ENCODE measurements at regions not wholly inside any gene's neighbourhood (a gene's known extent, or its start where the extent isn't known, plus 50 kb on each side); places are given as distances from the start of the nearest gene placed in this dataset.
"Not testable (repeated sequence)": the region's sequence is repeated elsewhere in the genome, so short reads cannot be mapped to it uniquely, and the experiment has no call there.

GRCh38 chr15:35926007-35926380, 380.0 kb upstream of the DPH6 start:
- no peak for DNase-seq (ENCODE audit: low read depth in 3 of 3)

DNA sequence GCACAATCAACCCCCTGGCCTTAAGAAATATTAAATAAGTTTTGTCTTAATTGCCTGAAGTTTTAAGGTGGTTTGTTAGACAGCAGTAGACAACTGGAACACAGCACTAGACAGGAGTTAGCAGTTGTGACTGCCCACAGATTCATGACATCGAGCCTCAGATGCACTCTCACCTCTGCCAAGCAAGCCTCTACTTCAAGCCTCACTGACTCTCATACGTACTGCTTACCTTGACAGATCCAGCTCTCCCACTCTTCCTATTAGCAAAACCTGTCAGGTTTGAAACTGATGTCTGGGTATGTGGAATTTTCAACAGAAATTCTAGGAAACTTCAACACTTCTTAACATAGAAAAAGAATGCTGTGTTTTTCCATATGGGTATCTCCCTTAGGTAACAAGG, 382.9 kb upstream of the DPH6 start:
- no peak for DNase-seq (ENCODE audit: low read depth in 3 of 3)

DNA sequence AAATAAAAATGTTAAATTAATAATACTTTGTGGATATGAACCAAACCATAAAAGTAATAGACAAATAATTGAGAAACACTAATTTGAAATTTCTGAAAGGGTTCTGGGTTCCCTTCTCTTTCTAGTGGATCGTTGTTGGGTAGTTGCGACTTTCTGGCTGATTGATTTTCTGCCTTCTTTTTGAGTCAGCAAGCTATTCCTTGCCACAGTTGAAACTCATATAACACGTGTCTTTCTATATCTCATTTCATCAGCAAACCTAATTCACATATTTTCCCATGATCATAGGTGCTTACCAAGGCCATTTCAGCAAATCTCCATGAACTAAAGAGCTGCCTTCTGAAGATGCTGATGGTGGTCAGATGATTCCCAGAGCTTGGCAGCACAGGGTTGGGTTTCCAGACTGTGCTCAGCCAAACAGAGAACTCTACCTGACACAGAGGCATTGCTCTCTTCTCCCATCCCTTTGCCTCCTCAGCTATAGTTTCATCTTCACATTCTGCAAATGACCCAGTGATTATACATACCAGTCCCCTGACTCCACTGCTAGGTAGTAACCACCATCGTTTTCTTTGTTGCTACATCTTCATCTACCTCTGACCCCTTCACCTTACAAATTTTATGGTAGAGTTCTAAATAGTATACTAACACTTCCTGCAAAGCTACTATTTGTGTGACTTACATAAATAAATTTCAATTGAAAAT, 383.9 kb upstream of the DPH6 start:
- no peak for DNase-seq (ENCODE audit: low read depth in 3 of 3)

DNA sequence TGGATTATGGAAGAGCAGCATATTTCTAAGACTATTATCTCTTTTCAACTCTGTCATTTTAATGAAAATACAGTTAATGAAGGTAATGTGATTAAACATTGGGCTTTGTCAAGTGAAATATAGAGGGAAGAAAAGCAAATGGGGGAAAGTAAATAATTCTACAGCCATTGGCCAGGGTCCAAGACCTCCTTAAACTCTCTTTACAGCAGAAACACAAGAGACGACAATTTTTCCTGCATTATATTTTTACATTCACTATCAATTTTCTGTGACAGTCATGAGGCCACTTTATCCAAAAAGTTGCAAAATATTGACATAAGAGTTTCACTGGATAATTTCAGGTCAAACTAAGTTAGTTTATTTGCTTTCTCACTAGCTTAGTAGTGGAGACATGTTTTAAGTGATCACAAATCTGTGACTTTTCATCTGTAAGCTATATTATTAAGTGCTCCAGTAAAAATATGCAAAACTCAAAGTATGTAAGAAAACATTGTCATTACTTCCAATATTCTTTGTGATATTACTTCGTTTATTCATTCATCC, 385.9 kb upstream of the DPH6 start:
- DNase-seq (ENCODE audit: low read depth in 3 of 3), result no peak

DNA sequence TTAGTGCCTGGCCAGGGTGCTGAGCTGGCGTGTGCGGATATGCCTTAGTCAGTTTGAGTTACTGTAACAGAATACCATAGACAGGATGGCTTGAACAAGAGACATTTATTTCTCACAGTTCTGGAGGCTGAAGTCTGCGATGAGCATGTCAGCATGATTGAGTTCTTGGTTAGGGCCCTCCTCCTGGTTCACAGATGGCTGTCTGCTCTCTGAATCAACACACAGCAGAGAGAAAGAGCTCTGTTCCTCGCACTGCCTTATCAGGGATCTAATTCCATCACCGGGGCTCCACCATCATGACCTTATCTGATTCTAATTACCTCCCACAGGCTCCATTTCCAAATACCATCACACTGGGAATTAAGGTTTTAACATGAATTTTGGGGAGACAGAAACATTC, 386.6 kb upstream of the DPH6 start:
- DNase-seq (ENCODE audit: low read depth in 3 of 3), result no peak

DNA sequence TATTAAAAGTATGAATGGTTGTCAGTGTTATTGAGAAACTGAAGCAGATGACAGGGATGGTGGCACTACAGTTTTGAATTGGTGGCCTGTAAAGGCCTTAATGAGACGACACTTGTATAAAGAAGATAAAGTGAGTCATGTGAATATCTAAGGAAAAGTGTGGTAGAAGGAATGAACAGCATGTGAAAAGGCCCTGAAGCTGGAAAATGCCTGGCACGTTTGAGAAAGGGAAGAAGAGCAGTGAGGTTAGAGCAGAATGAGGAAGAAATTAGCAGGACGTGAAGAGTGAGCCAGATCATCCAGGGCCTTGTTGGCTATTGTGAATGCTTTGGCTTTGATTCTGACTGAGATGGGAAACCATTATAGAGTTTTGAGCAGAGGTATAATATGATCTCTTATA, 387.6 kb upstream of the DPH6 start:
- no peak for DNase-seq (ENCODE audit: low read depth in 3 of 3)

DNA sequence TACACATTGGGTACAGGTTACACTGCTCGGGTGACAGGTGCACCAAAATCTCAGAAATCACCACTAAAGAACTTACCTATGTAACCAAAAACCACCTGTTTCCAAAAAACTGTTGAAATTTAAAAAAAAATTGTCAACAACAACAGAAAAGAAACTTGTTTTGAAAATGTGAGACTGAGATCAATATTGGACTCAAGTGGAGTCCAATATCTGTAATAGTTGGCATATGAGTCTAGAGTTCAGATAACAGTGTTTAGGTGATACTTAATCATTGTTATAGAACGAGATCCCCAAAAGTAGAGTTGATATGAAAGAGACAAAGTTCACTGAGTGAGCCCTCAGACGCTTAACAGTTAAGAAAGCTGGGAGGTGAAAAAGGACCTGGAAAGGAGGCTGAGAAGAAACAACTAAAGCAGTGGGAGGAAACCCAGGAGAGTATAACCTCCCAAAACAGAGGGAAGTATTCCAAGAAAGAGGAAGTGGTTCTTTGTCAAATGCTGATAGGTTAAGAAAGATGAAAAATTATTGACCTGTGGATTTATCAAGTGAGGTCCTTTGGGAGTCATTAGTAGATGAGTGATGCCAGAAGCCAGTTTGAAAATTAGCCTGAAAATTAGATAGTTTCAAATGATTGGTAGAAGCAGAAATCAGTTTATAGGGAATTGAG, 388.6 kb upstream of the DPH6 start:
- no peak for DNase-seq (ENCODE audit: low read depth in 3 of 3)

GRCh38 chr15:35936284-35936683, 390.3 kb upstream of the DPH6 start:
- DNase-seq (ENCODE audit: low read depth in 3 of 3), result no peak

DNA sequence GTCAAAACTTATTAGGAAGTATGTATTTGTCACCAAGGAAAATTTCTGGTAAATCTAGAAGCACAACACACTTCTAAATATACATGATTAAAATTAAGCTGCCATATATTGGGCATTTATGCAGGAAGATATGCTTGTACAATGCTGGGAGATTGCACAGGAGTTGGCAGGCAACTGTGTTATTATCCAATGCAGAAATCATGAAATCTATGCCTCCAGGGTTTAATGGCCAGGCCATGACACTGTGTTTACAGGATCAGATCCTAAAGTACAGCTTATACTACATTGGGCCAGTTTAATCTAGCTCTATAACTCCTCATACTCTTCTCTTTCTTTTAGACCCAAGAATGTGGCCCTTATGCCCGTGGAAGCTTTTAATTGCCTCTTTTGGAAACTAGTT, 391.4 kb upstream of the DPH6 start:
- DNase-seq (ENCODE audit: low read depth in 3 of 3), result no peak

- DNase-seq (ENCODE audit: low read depth in 3 of 3), result no peak
Observed at GRCh38 chr15:35944945-35945585, 399.1 kb upstream of the DPH6 start.

GRCh38 chr15:35953424-35953823, 407.5 kb upstream of the DPH6 start:
- DNase-seq (ENCODE audit: low read depth in 3 of 3), result no peak

- DNase-seq (ENCODE audit: low read depth in 3 of 3), result no peak
Observed at GRCh38 chr15:35956056-35956455, 410.1 kb upstream of the DPH6 start.

- DNase-seq (ENCODE audit: low read depth in 3 of 3), result no peak
Observed at GRCh38 chr15:35958021-35958420, 412.1 kb upstream of the DPH6 start.

DNA sequence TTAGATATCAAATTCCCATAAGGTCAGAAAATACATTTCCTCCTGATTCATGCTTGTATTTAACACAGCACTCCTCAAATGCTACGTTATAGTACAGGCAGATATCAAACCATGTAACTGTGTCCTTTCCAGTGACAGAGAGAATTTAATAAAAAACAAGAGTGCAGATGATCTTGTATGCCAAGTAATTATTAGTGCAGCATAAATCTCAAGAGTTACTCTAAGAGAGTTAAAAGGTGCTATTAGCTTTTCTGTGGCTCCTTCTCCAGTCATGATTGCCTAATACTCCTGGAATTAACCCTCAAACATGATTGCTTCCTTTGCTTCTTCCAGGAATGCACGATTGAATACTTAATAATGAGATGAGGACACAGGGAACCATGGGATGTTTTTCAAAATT, 413.0 kb upstream of the DPH6 start:
- no peak for DNase-seq (ENCODE audit: low read depth in 3 of 3)

DNA sequence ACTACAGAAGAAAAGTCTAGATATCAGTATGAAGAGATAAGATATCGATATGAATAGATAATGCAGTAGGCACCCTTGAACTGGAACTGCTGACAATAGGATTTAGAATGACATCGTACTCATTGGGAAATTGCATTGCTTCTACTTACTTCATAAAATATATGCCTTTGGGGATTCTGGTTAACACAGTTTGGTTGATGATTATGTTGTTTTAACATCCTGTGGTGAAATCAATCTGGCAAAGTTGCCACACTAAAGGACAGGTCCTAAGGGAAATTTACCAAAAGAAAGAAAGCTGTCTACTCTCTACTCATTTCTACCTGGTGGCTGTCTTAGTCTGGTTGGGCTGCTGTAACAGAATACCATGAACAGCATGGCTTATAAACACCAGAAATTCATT, 417.4 kb upstream of the DPH6 start:
- no peak for DNase-seq (ENCODE audit: low read depth in 3 of 3)

- DNase-seq (ENCODE audit: low read depth in 3 of 3), result no peak
Observed at GRCh38 chr15:35966781-35967180, 420.8 kb upstream of the DPH6 start.

- not testable (repeated sequence) for DNase-seq (ENCODE audit: low read depth in 3 of 3)
Observed at GRCh38 chr15:35967968-35968367, 422.0 kb upstream of the DPH6 start.

GRCh38 chr15:35973029-35973428, 427.1 kb upstream of the DPH6 start:
- no peak for DNase-seq (ENCODE audit: low read depth in 3 of 3)

DNA sequence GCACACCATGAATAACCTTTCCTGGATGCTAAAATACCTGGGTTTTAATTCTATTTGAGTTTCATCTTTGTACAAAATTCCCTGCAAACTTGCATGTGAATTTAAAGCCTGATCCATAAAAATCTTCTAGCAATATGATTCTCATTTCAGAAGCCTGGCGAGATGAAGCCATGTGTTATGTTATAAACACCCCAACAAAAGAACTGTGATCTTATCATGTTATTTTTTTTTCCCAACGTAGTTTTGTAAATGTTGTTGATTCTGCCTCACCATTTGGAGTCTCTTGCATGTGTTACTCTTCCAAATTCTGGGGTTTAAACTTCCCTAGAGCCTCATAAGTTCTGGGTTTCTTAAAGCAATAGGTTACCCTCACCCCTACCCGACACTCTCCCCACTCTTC, 428.1 kb upstream of the DPH6 start:
- DNase-seq (ENCODE audit: low read depth in 3 of 3), result no peak

- DNase-seq (ENCODE audit: low read depth in 3 of 3), result no peak
Observed at GRCh38 chr15:35975941-35976340, 430.0 kb upstream of the DPH6 start.

DNA sequence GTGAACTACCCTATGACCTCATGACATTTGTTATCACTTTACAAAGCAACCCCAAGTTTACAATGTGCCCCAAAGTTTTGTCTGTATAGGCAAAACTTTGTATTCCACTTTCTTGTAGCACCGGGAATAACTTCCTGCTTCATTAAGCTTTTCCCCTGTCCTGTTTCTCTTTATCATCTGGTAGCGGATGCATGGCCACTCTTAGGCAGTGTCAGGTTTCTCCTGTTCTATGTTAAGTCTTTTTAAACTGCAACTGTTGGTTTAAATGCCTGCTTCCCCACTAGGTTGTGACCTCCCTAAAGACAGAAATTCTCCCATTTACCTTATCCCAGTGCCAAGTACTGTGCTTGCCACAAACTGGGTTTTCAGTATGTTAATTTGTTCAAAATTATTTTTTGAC, 433.6 kb upstream of the DPH6 start:
- no peak for DNase-seq (ENCODE audit: low read depth in 3 of 3)

DNA sequence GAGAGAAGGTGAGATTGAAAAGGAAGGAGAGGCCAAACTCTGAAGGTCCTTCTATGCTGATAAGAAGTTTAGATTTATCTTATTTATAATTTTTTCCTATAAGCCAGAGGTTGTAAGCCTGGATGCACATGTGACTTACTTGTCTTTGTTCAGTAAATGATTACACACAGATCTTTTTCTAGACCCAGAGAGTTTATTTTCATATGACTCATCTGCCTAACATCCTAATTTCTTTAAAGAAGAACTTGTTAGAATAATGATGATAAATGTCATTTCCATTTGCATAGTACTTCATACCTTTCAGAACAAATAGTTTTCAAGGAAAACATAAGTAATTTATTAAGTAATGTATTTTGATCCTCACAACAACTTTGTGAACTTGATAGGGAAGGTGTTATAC, 434.8 kb upstream of the DPH6 start:
- DNase-seq (ENCODE audit: low read depth in 3 of 3), result no peak

DNA sequence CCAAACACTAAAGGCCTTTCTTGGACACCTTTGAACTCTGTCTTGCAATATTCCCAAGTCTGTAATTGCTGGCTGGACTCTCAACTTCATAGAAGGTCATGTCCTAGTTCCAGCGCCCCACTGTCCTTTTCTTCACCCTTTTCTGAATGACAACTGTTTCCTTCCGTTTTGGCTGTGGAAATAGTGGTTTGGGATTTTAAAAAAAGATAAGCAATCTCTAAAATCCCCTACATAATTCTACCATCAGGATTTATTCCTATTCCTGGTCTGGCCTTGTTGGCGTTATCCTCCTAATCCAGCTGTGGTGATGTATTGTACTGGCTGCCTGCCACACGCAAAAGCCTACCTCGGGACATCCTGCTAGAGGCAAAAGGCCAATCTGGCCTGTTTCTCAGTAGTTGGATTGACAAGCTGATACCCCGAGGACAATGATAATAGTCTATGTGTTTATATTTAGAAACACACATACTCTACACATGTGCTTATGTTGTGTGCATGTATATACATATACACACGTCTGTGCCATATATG, 440.3 kb upstream of the DPH6 start:
- no peak for DNase-seq (ENCODE audit: low read depth in 3 of 3)

Measured in stimulated activated CD4-positive, alpha-beta T cell treated with anti-CD3 and anti-CD28 coated beads, TNF-alpha, amount 100 ng/mL, for 24 hours (primary cell).